GM18502 (cell line): ENCODE measurements at regions not wholly inside any gene's neighbourhood (a gene's known extent, or its start where the extent isn't known, plus 50 kb on each side); places are given as distances from the start of the nearest gene placed in this dataset.

Experiments
- ATAC-seq: cut with Tn5 transposase; IDR thresholded peaks from one replicate; pipeline ENCODE4 v1.9.1; 2021; ENCODE audit warnings: mild to moderate bottlenecking; ENCODE audit not compliant: unreplicated experiment, poor library complexity

GRCh38 chr11:105202844-105203548, 63.4 kb upstream of the CARD18 start:
- ATAC-seq, result no peak

GRCh38 chr11:105202422-105202821, 62.9 kb upstream of the CARD18 start:
- no peak for ATAC-seq

- no peak for ATAC-seq
Observed at GRCh38 chr11:105201166-105201565, 61.6 kb upstream of the CARD18 start.

DNA sequence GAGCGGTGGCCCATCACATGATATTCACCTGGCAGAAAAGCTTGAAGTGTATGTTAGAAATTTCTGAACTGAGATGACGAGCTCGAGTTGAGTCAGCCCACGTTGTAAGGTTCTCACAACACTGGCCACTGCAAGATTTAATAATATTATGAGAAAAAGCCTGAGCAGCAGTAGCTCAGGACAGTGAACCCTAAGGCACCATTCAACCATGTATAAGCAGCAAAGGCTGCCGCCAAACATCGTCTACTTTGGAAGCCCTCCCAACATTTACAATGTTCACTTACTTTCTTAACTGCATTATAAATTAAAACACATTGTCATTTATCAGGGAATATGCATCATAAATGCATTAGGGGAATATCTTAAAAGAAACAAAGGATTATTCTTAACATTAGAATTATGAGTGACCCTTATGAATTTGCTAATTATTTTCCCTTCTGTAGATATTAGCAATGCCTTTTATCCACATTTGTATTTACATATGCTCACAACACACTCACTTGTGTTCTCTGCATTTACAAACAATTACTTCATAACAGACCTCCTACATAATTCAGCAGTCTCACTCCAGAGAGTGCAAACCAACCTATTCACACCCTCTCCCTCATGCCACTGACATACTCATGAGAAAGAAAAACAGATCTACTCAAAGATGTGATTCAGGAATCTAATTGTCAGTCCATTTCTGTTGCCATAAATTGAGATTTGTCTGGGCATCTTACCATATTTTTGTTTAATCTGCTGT, 57.7 kb upstream of the CARD18 start:
- ATAC-seq, result no peak

GRCh38 chr11:105193260-105193659, 53.7 kb upstream of the CARD18 start:
- no peak for ATAC-seq

DNA sequence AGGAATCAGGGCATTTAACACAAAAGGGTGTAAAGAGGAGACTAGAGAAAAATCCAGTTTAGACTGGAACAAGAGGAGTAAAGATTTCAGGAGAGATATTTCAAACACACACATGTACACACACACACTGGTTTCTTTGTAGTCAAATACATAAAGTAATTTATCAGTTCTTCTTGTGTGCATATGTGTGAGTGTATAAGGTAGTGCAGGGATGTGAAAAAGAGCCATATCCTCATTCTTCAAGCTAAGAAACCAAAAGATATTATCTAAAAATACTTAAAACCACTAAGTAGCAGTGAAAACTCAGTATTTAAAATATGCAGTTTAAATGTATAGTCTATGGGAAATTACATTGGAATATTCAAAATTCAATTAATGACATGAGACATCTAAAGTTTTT, 52.5 kb upstream of the CARD18 start:
- ATAC-seq, result no peak

DNA sequence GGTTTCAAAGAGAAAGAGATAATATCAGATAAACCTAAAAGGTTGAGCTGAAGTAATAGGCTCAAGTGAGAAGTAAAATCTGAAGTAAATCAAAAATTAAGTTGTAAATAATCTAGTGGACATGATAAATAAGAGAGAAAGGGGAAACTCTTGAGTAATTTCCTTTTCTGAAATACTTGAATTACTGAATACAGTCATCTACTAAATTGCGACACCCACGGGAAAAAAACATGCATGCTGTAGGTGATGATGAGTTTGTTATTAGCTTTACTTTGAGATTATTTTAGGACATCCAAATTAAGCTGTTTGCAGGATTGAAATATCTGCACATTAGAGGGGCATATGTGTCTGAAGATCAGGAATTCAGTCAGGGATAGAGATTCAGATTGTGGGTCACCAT, 50.0 kb upstream of the CARD18 start:
- no peak for ATAC-seq
